ENCODE measurements at regions not wholly inside any gene's neighbourhood (a gene's known extent, or its start where the extent isn't known, plus 50 kb on each side); places are given as distances from the start of the nearest gene placed in this dataset.
"Not testable (repeated sequence)": the region's sequence is repeated elsewhere in the genome, so short reads cannot be mapped to it uniquely, and the experiment has no call there.

DNA sequence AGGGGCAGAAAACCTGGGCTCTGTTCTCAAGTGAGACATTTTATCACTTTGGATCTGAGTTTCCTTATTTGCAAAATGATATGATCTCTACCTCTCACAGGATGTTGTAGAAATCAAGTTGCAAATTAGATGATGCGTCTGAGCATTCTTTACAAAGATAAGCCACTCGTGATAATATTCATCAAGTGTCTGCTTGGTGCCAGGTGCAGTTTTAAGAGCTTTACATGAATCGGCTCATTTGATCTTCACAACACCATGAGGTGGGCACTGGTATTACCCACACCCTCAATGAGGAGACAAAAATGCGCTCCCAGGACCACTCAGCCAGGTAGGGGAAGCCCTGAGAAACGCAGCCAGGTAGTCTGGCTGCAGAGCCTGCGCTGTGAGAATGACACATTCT is 59.1 kb upstream of the CA12 start:
- no peak for TF ChIP-seq CTCF (conservative IDR thresholded peaks at IDR 0.05; ENCODE audit: low read depth, low read length)
- DNase-seq (ENCODE audit: low read depth): no peak
- H3K4me3 ChIP-seq (ENCODE audit: low read length): no peak overlapping the region

GRCh38 chr15:63441266-63441665 is 59.6 kb upstream of the CA12 start:
- TF ChIP-seq CTCF (conservative IDR thresholded peaks at IDR 0.05; ENCODE audit: low read depth, low read length): no peak
- no peak for DNase-seq (ENCODE audit: low read depth)
- H3K4me3 ChIP-seq (ENCODE audit: low read length): no peak overlapping the region

- TF ChIP-seq CTCF (conservative IDR thresholded peaks at IDR 0.05; ENCODE audit: low read depth, low read length): no peak
- DNase-seq (ENCODE audit: low read depth): no peak
These were observed 60.4 kb upstream of the CA12 start for GRCh38 chr15:63442080-63442479.

GRCh38 chr15:63444611-63445010 is 59.8 kb upstream of the USP3 start:
- no peak for DNase-seq (ENCODE audit: low read depth)
- H3K4me3 ChIP-seq (ENCODE audit: low read length): no peak overlapping the region
- TF ChIP-seq CTCF (conservative IDR thresholded peaks at IDR 0.05; ENCODE audit: low read depth, low read length): no peak

More at GRCh38 chr15:63442080-63442479, 60.4 kb upstream of the CA12 start:
- H3K4me3 ChIP-seq (ENCODE audit: low read length): no peak overlapping the region

DNA sequence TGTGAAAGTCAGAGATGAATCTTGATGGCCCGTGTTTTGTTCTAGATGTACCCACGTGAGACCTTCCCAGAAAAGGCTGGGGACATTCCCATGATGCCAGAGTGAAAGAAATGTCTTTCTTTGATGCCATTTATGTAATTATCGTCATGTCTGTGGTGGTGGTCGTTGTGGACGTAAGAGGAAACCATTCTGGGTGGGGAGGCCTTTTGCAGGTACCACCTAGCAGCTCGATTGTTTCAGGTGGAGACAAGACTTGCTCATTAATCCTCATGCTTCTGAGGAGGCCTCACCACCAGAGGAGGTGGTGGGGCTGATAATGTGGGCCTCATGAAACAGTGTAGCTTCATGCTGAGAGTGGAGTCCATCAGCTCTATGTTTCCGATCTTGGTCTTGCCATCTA is 58.1 kb upstream of the USP3 start:
- DNase-seq (ENCODE audit: low read depth): no peak
- no peak overlapping the region for H3K4me3 ChIP-seq (ENCODE audit: low read length)
- TF ChIP-seq CTCF (conservative IDR thresholded peaks at IDR 0.05; ENCODE audit: low read depth, low read length): no peak

DNA sequence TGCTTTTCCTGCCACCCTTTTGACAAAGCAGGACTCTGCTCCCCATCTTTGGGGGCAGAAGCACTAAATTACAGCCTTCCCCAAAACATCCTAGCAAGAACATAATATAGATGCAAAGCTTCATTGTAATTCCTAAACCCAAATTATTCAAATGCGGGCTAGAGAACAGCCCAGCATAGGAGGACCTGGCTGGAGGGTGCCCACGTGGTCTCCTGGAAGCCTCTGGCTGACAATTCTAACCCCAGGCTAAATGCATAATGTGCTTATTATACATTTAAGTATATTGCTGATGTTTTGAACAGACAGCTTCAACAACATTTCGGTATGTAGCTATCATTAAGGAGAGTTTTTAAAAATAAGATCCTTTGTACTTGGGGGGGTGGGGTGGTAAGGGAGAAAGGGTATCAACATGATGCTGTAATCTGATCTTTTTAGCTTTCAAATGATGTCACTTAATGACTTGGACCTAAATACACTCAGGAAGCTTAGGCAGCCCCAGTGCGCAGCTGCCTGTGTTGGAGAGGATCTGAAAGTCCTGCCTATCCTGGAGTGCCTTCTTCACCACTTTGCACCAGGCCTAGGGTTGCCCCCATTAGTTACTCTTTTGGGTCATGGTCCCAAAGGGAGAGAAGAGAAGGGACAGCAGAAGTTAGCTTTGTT is 57.2 kb upstream of the USP3 start:
- TF ChIP-seq CTCF (conservative IDR thresholded peaks at IDR 0.05; ENCODE audit: low read depth, low read length): no peak
- DNase-seq (ENCODE audit: low read depth): no peak
- no peak overlapping the region for H3K4me3 ChIP-seq (ENCODE audit: low read length)

DNA sequence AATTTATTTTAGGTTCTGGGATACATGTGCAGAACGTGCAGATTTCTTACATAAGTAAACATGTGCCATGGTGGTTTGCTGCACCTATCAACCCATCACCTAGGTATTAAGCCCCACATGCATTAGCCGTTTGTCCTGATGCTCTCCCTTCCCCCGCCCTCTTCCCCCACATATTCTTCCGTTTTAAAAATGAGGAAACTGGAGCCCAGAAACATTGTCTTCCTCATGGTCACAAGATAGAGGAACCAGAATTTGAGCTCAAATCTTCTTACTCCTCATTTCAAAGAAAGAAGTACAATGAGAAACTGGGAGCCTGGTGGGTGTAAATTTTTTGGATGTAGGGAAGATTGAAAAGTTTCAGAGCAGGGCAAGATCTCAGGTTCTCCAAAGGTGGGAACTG is 56.1 kb upstream of the USP3 start:
- DNase-seq (ENCODE audit: low read depth): no peak
- no peak overlapping the region for H3K4me3 ChIP-seq (ENCODE audit: low read length)
- no peak for TF ChIP-seq CTCF (conservative IDR thresholded peaks at IDR 0.05; ENCODE audit: low read depth, low read length)

DNA sequence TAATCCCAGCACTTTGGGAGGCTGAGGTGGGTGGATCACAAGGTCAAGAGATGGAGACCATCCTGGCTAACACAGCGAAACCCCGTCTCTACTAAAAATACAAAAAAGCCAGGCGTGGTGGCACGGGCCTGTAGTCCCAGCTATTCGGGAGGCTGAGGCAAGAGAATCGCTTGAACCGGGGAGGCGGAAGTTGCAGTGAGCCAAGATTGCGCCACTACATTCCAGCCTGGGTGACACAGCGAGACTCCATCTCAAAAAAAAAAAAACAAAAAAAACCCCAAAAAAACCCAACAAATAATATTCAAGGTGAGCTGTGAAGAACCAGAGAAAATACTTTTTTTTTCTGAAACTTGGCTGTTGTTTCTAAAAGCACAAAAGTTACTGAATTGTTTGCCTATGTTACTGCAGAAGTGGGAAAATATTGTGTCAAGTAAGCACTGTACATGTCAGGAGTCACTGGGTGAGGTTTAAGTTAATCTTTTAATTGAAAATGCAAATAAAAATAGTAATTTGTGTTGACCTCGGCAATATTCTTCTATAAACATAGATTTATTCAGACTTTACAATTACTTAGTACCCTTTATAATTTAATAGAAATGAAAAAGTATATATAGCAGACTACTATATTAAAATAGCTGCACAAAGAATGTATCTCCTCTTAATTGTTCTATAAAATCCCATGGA is 55.4 kb upstream of the USP3 start:
- not testable (repeated sequence) for DNase-seq (ENCODE audit: low read depth)

More for the DNA sequence above, 55.4 kb upstream of the USP3 start:
- not testable (repeated sequence) for H3K4me3 ChIP-seq (ENCODE audit: low read length)

Measured in retinal pigment epithelial cell (primary cell).